Esophagus squamous epithelium (tissue), 5 donors: ENCODE measurements at regions not wholly inside any gene's neighbourhood (a gene's known extent, or its start where the extent isn't known, plus 50 kb on each side); places are given as distances from the start of the nearest gene placed in this dataset.

Source experiments
- DNase-seq: peaks from one replicate; lab custom pipeline; 2025; lab: John Stamatoyannopoulos, UW
- H3K27ac ChIP-seq, 4 donors: fragments of 200-600 bp; sonication (generic); one replicate each; pipeline ENCODE4 v1.5.1; 2016 to 2019; ENCODE audit warnings: mild to moderate bottlenecking in 1 of 4
- H3K27me3 ChIP-seq, 4 donors: fragments of 200-600 bp; sonication (generic); 1 replicate in 3 of 4; 2 replicates in 1 of 4; pipeline versions ENCODE4 v1.5.1 to v1.6.0; 2017 to 2021; ENCODE audit warnings: antibody characterized with exemption in 1 of 4
- H3K36me3 ChIP-seq, 3 donors: fragments of 200-600 bp; sonication (generic); one replicate each; pipeline ENCODE4 v1.5.1; 2016 to 2019
- H3K4me1 ChIP-seq, 3 donors: fragments of 200-600 bp; sonication (generic); one replicate each; pipeline ENCODE4 v1.5.1; 2017 to 2019
- H3K4me3 ChIP-seq, 4 donors: fragments of 200-600 bp; sonication (generic); 1 replicate in 3 of 4; 2 replicates in 1 of 4; pipeline ENCODE4 v1.5.1; 2016 to 2019; ENCODE audit warnings: mild to moderate bottlenecking in 2 of 4, moderate library complexity in 1 of 4
- H3K9me3 ChIP-seq, 3 donors: fragments of 200-600 bp; sonication (generic); one replicate each; pipeline ENCODE4 v1.5.1; 2016 to 2019
- CTCF ChIP-seq, 6 experiments: fragments of 450-650 bp in 4 of 6; fragments of 200-600 bp in 2 of 6; sonication (generic) in 2 of 6; IDR thresholded peaks; one replicate each; pipeline ENCODE4 v1.5.1; 2016 to 2019; ENCODE audit warnings: antibody characterized with exemption in 6 of 6, mild to moderate bottlenecking in 4 of 6, moderate library complexity in 4 of 6
- POLR2A ChIP-seq, 4 donors: fragments of 450-650 bp; IDR thresholded peaks; one replicate each; pipeline ENCODE4 v1.6.1; 2017; ENCODE audit warnings: antibody characterized with exemption in 4 of 4, mild to moderate bottlenecking in 4 of 4, moderate library complexity in 3 of 4
- WGBS, 2 donors: methylation state at CpG; one replicate each; pipeline ENCODE4 v1.1.5; 2018; 5-methylcytosine and 5-hydroxymethylcytosine counted together
- intact Hi-C: fragments of 100-400 bp; cut with DNase I; formaldehyde crosslinking; loops from one replicate; pipeline ENCODE4 v1.15.0; 2022
- donor health status: DM: yes; HTN: yes; CAD: no.

DNA sequence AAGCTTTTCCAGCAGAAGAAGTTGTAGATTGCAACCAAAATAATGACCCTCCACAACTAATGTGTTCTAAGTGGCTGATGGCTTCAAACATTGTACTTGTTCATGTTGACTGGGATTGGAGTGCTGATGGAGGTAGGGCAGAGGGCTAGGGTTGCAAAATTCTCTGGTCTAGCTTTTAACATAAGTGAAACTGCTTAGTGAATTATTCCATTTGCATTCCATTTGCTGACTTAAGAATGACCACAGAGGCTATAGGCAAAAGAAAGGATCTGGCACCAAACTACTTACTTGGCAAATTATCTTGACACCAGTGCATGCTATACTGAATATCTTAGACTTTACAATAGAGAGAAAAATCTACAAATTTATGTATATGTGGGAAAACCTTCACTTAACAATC, 287.0 kb downstream of the FGF9 start:
- intact Hi-C loops = no loop called here
- DNase-seq = no peak
- no peaks in the 10 kb centered on the region for H3K4me1 ChIP-seq
- H3K9me3 ChIP-seq = peaks cover 0 to 4% (median 0%) of the 10 kb centered on the region in 3 donors
- no peaks in the 10 kb centered on the region for H3K36me3 ChIP-seq
- H3K4me3 ChIP-seq = no peak overlapping the region
- H3K27ac ChIP-seq = no peak overlapping the region
- no peak for TF ChIP-seq CTCF (IDR thresholded peaks at IDR 0.05)
- TF ChIP-seq POLR2A (IDR thresholded peaks at IDR 0.05) = no peak
- H3K27me3 ChIP-seq = peaks cover 0 to 4% (median 0%) of the 10 kb centered on the region in 4 donors

GRCh38 chr13:21960108-21960507, 289.2 kb downstream of the FGF9 start:
- Histone ChIP-seq H3K9me3 (peaks cover 0 to 4% (median 0%) of the 10 kb centered on the region in 3 donors), H3K27ac (no peak overlapping the region), H3K4me1 (no peaks in the 10 kb centered on the region), H3K27me3 (peaks cover 0 to 4% (median 0%) of the 10 kb centered on the region in 4 donors), H3K4me3 (no peak overlapping the region), H3K36me3 (no peaks in the 10 kb centered on the region)
- no peak for TF ChIP-seq POLR2A (IDR thresholded peaks at IDR 0.05)
- WGBS, 2 donors = 91 to 95% methylated on average over 3 of the region's 3 CpGs
- intact Hi-C loops = no loop called here
- no peak for DNase-seq

- WGBS, 2 donors = 77 to 93% methylated on average over 5 of the region's 5 CpGs
- Histone ChIP-seq H3K4me3 (no peak overlapping the region), H3K4me1 (no peaks in the 10 kb centered on the region), H3K27ac (no peak overlapping the region), H3K36me3 (no peaks in the 10 kb centered on the region), H3K9me3 (peaks cover 0 to 4% (median 0%) of the 10 kb centered on the region in 3 donors), H3K27me3 (no peaks in the 10 kb centered on the region)
- TF ChIP-seq CTCF (IDR thresholded peaks at IDR 0.05) (no peak), POLR2A (IDR thresholded peaks at IDR 0.05) (no peak)
- intact Hi-C loops = no loop called here
- no peak for DNase-seq
Measured at GRCh38 chr13:21964686-21965085, 293.8 kb downstream of the FGF9 start.

DNA sequence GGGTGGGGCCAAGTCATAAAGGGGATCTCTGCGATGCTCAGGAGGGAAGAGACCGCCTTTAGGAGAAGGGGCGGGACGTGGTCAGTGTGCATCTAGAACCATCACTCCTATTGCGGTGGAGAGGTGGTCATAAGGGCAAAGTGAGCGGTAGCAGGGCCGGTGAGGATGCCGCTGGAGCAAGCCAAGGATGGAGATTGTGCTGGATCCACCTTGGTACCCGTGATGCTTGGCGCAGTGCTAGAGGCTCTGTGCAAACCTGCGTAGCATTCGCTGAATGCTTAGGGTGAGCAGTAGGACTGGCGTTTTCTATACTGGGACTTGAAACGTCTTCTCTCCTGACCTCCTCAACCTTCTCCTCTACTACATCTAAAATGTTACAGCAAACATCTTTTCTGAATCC, 294.2 kb downstream of the FGF9 start:
- WGBS, 2 donors = 90 to 91% methylated on average over 14 of the region's 14 CpGs
- no peaks in the 10 kb centered on the region for H3K36me3 ChIP-seq

DNA sequence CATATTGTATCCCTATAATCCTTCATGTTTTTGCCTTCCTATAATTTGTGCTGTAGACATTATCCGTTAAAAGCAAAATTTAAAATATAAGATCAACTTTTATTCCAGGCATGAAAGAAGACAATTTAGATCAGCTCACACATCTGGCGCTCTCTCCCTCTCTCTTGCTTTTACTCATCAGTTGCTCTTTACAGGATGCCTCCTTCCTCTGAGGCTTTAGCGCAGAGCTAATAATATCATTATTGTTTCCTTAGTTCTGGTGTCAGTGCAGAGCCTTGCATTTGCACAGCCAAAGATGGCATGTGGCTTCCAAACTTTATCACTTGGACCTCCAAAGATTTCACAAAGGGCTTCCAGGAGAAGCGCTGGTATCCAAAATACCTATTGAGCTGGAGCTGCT, 295.1 kb downstream of the FGF9 start:
- 76 to 79% methylated on average over 4 of the region's 4 CpGs for WGBS, 2 donors
- intact Hi-C loops = no loop called here
- no peaks in the 10 kb centered on the region for H3K27me3 ChIP-seq

More for the DNA sequence above, 294.2 kb downstream of the FGF9 start:
- TF ChIP-seq CTCF (IDR thresholded peaks at IDR 0.05) = no peak
- TF ChIP-seq POLR2A (IDR thresholded peaks at IDR 0.05) = no peak
- intact Hi-C loops = no loop called here
- Histone ChIP-seq H3K4me1 (no peaks in the 10 kb centered on the region), H3K4me3 (no peak overlapping the region), H3K27me3 (no peaks in the 10 kb centered on the region), H3K9me3 (peaks cover 0 to 4% (median 0%) of the 10 kb centered on the region in 3 donors), H3K27ac (no peak overlapping the region)
- DNase-seq = no peak

More for the DNA sequence above, 295.1 kb downstream of the FGF9 start:
- Histone ChIP-seq H3K36me3 (no peaks in the 10 kb centered on the region), H3K9me3 (peaks cover 0 to 4% (median 0%) of the 10 kb centered on the region in 3 donors), H3K27ac (no peak overlapping the region), H3K4me1 (no peaks in the 10 kb centered on the region), H3K4me3 (no peak overlapping the region)
- no peak for DNase-seq
- TF ChIP-seq POLR2A (IDR thresholded peaks at IDR 0.05) (no peak), CTCF (IDR thresholded peaks at IDR 0.05) (no peak)
